K562 (cell line): ENCODE measurements at regions not wholly inside any gene's neighbourhood (a gene's known extent, or its start where the extent isn't known, plus 50 kb on each side); places are given as distances from the start of the nearest gene placed in this dataset.

Source experiments
- ELF1 ChIP-seq: fragments of 200-800 bp; sonication (Bioruptor generic); IDR thresholded peaks from 2 replicates; pipeline ENCODE4 v1.6.1; 2016; ENCODE audit warnings: missing genetic modification characterization, missing compliant biosample characterization
- FOXM1 ChIP-seq, 2 experiments: fragments of 450-650 bp in 1 of 2; sonication (generic) in 1 of 2; formaldehyde crosslinking in 1 of 2; IDR thresholded peaks; 2 replicates each; pipeline versions ENCODE4 v1.6.1 to v1.9.0; 2017 to 2022; ENCODE audit warnings: low read depth in 2 of 2, mild to moderate bottlenecking in 2 of 2, missing genetic modification reagents in 1 of 2, moderate library complexity in 1 of 2
- NONO ChIP-seq, 2 experiments: fragments of 200-400 bp in 1 of 2; fragments of 450-650 bp in 1 of 2; formaldehyde crosslinking in 1 of 2; IDR thresholded peaks; 2 replicates each; pipeline ENCODE4 v1.6.1; 2017; ENCODE audit warnings: low read depth in 2 of 2, mild to moderate bottlenecking in 2 of 2, moderate library complexity in 2 of 2, low read length in 1 of 2
- U2AF2 ChIP-seq: fragments of 200-400 bp; formaldehyde crosslinking; optimal IDR thresholded peaks from 2 replicates; pipeline ENCODE3; 2017; ENCODE audit warnings: low read depth, mild to moderate bottlenecking, low read length
- ZNF121 ChIP-seq: sonication (generic); formaldehyde crosslinking; conservative IDR thresholded peaks from 2 replicates; pipeline ENCODE4 v1.8.0; 2022; ENCODE audit warnings: missing genetic modification reagents
- ZNF263 ChIP-seq: sonication (generic); formaldehyde crosslinking; IDR thresholded peaks from 2 replicates; pipeline ENCODE4 v1.8.0; 2022; ENCODE audit warnings: mild to moderate bottlenecking, missing genetic modification reagents, borderline replicate concordance
- TF ChIP-seq, protein P1 (sequence below), 3 experiments: IDR thresholded peaks in 2 of 3; conservative IDR thresholded peaks in 1 of 3; 2 replicates each; pipeline ENCODE4 v1.5.1; 2011 to 2012; ENCODE audit warnings: low read length in 3 of 3, mild to moderate bottlenecking in 3 of 3, control low read depth in 2 of 3, improper control_type of control experiment in 1 of 3, inconsistent platforms in 1 of 3, low read depth in 1 of 3, mixed read lengths in 1 of 3, moderate library complexity in 1 of 3; ENCODE audit not compliant: insufficient read depth in 2 of 3
- TF ChIP-seq, protein P2 (sequence below): fragments of 450-650 bp; IDR thresholded peaks from 2 replicates; pipeline ENCODE4 v1.6.1; 2017; ENCODE audit warnings: mild to moderate bottlenecking, moderate library complexity
- TF ChIP-seq, protein P3 (sequence below), 2 experiments: fragments of 450-650 bp in 1 of 2; sonication (generic) in 1 of 2; formaldehyde crosslinking; conservative IDR thresholded peaks; 2 replicates each; pipeline versions ENCODE4 v1.4.0 to v1.8.1; 2020 to 2022; ENCODE audit warnings: mild to moderate bottlenecking in 1 of 2, missing genetic modification reagents in 1 of 2

DNA sequence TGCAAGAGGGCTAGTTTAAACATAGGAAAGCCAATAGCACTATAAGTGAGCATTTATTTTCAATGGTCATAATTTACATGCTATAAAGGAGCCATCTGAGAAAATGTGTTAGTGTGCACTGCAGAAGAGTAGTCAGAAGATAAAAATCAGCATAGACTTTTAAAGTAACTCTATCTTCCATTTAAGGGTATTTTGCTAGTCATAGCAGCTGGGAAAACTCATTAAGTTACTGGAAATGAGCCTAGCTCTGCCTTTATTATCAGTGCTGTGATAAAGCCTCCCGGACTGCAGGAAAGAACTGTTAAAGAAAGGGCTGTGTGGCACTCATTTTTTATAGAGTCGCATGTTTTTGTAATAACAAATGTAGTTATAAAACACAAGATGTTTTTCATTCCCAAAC, 825.8 kb upstream of the POM121L12 start:
- TF ChIP-seq FOXM1 (IDR thresholded peaks at IDR 0.05; ENCODE audit: low read depth) (no peak), FOXM1 (CRISPR knock-in tag; IDR thresholded peaks at IDR 0.05; ENCODE audit: low read depth) (no peak), U2AF2 (no peak), ELF1 (tag) (no peak), ZNF263 (no peak), ZNF121 (CRISPR knock-in tag) (no peak), NONO (IDR thresholded peaks at IDR 0.05; ENCODE audit: low read depth in 2 of 2, low read length in 1 of 2) (no peak)
- TF ChIP-seq, protein P1, sequence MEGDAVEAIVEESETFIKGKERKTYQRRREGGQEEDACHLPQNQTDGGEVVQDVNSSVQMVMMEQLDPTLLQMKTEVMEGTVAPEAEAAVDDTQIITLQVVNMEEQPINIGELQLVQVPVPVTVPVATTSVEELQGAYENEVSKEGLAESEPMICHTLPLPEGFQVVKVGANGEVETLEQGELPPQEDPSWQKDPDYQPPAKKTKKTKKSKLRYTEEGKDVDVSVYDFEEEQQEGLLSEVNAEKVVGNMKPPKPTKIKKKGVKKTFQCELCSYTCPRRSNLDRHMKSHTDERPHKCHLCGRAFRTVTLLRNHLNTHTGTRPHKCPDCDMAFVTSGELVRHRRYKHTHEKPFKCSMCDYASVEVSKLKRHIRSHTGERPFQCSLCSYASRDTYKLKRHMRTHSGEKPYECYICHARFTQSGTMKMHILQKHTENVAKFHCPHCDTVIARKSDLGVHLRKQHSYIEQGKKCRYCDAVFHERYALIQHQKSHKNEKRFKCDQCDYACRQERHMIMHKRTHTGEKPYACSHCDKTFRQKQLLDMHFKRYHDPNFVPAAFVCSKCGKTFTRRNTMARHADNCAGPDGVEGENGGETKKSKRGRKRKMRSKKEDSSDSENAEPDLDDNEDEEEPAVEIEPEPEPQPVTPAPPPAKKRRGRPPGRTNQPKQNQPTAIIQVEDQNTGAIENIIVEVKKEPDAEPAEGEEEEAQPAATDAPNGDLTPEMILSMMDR (IDR thresholded peaks at IDR 0.05 in 2 of 3, conservative IDR thresholded peaks at IDR 0.05 in 1 of 3; ENCODE audit: insufficient read depth in 2 of 3, low read depth in 1 of 3, low read length in 3 of 3) = no peak
- TF ChIP-seq, protein P2, sequence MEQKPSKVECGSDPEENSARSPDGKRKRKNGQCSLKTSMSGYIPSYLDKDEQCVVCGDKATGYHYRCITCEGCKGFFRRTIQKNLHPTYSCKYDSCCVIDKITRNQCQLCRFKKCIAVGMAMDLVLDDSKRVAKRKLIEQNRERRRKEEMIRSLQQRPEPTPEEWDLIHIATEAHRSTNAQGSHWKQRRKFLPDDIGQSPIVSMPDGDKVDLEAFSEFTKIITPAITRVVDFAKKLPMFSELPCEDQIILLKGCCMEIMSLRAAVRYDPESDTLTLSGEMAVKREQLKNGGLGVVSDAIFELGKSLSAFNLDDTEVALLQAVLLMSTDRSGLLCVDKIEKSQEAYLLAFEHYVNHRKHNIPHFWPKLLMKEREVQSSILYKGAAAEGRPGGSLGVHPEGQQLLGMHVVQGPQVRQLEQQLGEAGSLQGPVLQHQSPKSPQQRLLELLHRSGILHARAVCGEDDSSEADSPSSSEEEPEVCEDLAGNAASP = no peak
- TF ChIP-seq, protein P3, sequence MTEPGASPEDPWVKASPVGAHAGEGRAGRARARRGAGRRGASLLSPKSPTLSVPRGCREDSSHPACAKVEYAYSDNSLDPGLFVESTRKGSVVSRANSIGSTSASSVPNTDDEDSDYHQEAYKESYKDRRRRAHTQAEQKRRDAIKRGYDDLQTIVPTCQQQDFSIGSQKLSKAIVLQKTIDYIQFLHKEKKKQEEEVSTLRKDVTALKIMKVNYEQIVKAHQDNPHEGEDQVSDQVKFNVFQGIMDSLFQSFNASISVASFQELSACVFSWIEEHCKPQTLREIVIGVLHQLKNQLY (CRISPR knock-in tag; conservative IDR thresholded peaks at IDR 0.05) = no peak
